NT2/D1 (cell line): ENCODE measurements at regions not wholly inside any gene's neighbourhood (a gene's known extent, or its start where the extent isn't known, plus 50 kb on each side); places are given as distances from the start of the nearest gene placed in this dataset.
"Not testable (repeated sequence)": the region's sequence is repeated elsewhere in the genome, so short reads cannot be mapped to it uniquely, and the experiment has no call there.

ENCODE experiments used
- DNase-seq: peaks from one replicate; pipeline ENCODE4 v3.0.0-alpha.2; 2011; ENCODE audit warnings: low read depth, low spot score
- H3K27me3 ChIP-seq: 2 replicates; pipeline ENCODE4 v1.6.0; 2011; ENCODE audit warnings: mild to moderate bottlenecking; ENCODE audit not compliant: insufficient read length, insufficient read depth
- H3K36me3 ChIP-seq: 2 replicates; pipeline ENCODE4 v1.6.1; 2011; ENCODE audit warnings: mild to moderate bottlenecking, low read length, mixed read lengths; ENCODE audit not compliant: insufficient read depth, insufficient read length
- H3K4me1 ChIP-seq: 2 replicates; pipeline ENCODE4 v1.5.1; 2011; ENCODE audit not compliant: insufficient read depth, insufficient read length
- H3K4me3 ChIP-seq: 2 replicates; pipeline ENCODE4 v1.5.1; 2011; ENCODE audit warnings: low read depth; ENCODE audit not compliant: insufficient read length
- H3K9ac ChIP-seq: 2 replicates; pipeline ENCODE4 v1.6.0; 2011; ENCODE audit warnings: low read depth; ENCODE audit not compliant: insufficient read length
- H3K9me3 ChIP-seq: 2 replicates; pipeline ENCODE4 v1.5.1; 2011; ENCODE audit warnings: mild to moderate bottlenecking, low read length; ENCODE audit not compliant: insufficient read depth
- SUZ12 ChIP-seq: IDR thresholded peaks from 2 replicates; pipeline ENCODE4 v1.6.1; 2011; ENCODE audit not compliant: insufficient read length, insufficient read depth; ENCODE audit errors: extremely low read depth
- YY1 ChIP-seq: IDR thresholded peaks from 2 replicates; pipeline ENCODE4 v1.6.1; 2011; ENCODE audit not compliant: insufficient read length, insufficient read depth
- ZNF274 ChIP-seq: IDR thresholded peaks from 2 replicates; pipeline ENCODE4 v1.6.1; 2011; ENCODE audit warnings: mild to moderate bottlenecking, low read depth, low read length

DNA sequence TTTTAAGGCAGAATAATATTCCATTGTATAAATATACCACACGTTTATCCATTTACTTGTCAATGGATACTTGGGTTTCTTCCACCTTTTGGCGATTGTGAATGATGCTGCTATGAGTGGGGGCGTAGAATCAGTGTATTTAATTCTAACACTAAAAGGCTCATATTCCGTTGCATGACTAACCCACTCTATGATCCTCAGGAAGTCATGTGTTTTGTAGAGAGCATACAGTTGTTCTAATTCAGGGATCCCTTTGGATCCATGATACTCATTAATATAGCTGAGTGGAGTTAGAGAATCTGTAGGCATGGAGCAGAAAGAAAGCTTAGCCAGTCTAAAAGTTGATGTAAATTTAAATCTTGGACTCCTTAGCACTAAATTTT, 74.2 kb upstream of the TMEM170B start:
- DNase-seq: no peak
- no peaks in the 10 kb centered on the region for H3K4me1 ChIP-seq
- no peak for TF ChIP-seq SUZ12
- no peak for TF ChIP-seq YY1
- no peak for TF ChIP-seq ZNF274
- no peaks in the 10 kb centered on the region for H3K27me3 ChIP-seq
- no peak overlapping the region for H3K9ac ChIP-seq
- H3K36me3 ChIP-seq: no peaks in the 10 kb centered on the region
- H3K9me3 ChIP-seq: no peaks in the 10 kb centered on the region
- no peak overlapping the region for H3K4me3 ChIP-seq

DNA sequence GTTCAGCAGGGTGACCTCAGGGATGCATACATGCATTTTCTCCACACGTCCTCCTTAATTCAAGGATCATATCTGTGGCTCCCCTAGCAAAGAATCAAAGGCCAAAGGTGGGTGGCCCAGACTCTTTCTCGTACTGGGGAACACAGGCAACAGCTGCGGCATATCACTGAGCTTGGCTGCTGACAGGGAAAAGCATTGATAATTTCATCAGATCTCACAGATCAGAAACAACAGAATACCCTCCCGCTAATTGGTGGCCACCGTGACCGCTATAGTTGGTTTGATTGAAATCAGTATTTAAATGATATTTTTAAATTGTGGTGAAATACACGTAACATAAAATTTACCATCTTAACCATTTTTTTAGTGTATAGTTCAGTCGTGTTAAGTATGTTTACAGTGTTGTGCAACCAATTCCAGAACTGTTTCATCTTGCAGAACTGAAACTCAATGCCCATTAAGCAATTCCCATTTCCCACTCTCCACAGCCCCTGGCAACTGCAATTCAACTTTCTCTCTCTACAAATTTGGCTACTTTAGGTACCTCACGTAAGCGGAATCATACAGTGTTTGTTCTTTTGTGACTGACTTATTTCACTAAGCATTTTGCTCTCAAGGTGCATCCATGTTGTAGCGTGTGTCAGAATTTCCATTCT, 74.7 kb upstream of the TMEM170B start:
- no peak overlapping the region for H3K9ac ChIP-seq
- H3K4me1 ChIP-seq: no peaks in the 10 kb centered on the region
- H3K27me3 ChIP-seq: no peaks in the 10 kb centered on the region
- DNase-seq: no peak
- no peak overlapping the region for H3K4me3 ChIP-seq
- no peaks in the 10 kb centered on the region for H3K36me3 ChIP-seq
- no peaks in the 10 kb centered on the region for H3K9me3 ChIP-seq
- TF ChIP-seq ZNF274: no peak
- no peak for TF ChIP-seq SUZ12
- no peak for TF ChIP-seq YY1

DNA sequence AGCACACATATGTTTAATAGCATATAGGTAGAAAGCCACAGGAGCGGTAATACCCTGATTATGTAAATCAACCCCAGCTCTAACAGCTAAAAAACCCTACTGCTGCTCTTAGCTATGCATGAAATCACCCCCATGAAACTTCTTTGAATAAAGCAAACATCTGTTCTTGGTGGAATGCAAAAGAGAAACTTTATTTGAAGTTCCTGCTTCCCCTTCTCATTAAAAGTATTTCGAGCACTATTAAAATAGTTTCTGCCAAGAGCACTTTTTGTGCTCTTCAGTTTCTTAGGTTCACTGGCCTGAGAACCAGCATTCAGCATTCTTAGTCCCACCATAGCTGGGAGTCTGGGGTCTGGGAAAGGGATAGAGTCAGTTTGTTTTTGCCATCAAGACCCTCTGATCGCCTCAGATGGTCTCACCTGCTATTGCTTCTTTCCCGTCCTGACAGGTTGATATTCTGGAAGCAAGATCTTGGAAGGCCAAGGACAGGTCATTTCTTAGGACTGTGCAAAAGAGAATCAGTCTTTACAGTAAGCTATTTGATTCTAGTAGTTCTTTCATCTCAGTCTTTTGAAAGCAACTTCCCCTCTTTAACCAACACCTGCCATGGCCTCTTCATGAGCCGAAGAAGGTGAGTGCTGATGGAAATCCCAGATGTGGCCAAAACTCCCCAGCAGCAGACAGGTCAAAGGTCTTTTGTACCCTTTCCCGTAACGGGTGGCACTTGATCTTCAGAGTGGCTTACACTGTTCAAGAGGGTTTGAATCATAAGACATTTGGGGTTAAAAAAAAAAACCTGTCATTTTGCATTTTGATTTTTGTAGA, 76.5 kb upstream of the TMEM170B start:
- Histone ChIP-seq H3K4me1 (no peaks in the 10 kb centered on the region), H3K9ac (no peak overlapping the region), H3K4me3 (no peak overlapping the region), H3K9me3 (no peaks in the 10 kb centered on the region), H3K27me3 (no peaks in the 10 kb centered on the region), H3K36me3 (no peaks in the 10 kb centered on the region)
- DNase-seq: no peak
- TF ChIP-seq YY1 (no peak), ZNF274 (no peak), SUZ12 (no peak)

DNA sequence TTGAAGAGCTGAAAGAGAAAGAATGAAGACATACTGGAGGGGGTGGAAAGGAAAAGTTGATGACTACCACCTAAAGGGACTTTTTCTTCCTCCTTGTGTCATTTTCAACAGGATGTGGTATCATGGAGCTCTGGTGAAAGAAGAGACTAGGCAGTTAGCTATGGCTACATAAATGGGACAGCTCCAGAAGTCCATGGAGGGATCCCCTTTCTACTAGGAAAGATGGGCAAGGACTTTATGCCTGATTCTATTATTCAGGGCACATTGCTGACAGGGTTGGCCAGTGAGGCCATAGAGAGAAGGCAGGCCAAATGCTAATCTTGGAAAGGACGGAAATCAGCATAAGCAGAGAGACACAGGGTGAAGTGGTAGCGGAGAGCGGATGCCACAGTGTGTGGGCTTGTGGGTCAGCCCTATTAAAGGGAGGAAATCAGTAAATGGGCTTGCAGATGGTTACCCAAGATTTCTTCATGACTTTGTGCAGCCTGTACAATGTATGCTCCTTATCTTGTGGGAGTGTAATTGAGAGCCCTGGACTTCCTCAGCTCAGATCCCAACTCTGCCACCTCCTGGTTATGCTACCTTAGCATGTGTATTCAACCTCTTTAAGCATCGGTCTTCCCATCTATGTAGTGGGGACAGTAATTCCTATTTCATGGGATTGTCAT, 77.4 kb upstream of the TMEM170B start:
- Histone ChIP-seq H3K9ac (no peak overlapping the region), H3K36me3 (no peaks in the 10 kb centered on the region), H3K4me3 (no peak overlapping the region), H3K27me3 (no peaks in the 10 kb centered on the region), H3K9me3 (no peaks in the 10 kb centered on the region), H3K4me1 (no peaks in the 10 kb centered on the region)
- DNase-seq: no peak
- no peak for TF ChIP-seq SUZ12
- TF ChIP-seq YY1: no peak
- TF ChIP-seq ZNF274: no peak

DNA sequence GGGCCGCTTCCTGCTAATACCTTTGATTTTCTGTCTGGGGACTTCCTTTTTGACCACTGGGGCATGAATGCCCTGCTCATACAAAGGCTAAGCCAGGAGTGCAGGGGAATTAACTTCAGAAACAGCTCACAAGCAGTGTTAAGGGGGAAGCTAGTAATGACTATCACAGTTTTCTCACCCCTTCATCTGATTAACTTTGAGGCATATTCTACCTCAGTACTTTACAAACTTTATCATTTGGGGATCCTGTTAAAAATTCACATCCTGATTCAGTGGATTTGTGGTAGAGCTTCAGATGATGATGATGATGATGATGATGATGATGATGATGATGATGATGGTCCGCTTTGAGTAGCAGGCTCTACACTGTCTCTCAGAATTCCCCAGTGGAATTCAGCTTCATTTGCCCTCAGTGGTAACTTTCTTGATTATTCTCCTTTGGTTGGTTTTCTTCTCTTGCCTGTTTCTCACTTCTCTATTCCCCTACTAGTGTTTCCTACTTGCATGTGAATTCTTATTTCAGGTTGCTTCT, 78.4 kb upstream of the TMEM170B start:
- Histone ChIP-seq H3K27me3 (no peaks in the 10 kb centered on the region), H3K4me3 (no peak overlapping the region), H3K4me1 (no peaks in the 10 kb centered on the region), H3K9ac (no peak overlapping the region), H3K9me3 (no peaks in the 10 kb centered on the region), H3K36me3 (no peaks in the 10 kb centered on the region)
- DNase-seq: no peak
- TF ChIP-seq ZNF274: no peak
- TF ChIP-seq SUZ12: no peak
- TF ChIP-seq YY1: no peak

DNA sequence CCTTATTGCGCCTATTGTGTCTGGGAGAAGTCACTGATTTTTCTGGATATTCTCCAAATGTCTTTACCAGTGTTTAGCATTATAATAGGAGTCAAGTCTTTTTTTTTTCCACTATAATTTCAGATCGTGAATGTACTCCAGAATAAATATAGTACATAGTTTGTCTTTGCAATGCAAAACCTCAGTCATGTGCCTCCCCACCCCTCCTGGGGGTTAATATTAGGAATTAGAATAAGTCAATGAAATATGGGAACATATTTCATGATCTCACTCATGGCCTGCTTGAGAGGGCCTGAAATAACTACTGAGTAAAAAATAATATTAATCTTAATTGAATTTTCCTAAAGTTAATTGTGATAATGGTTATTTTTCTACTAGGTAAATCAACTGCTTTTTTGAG, 79.0 kb upstream of the TMEM170B start:
- H3K4me3 ChIP-seq: no peak overlapping the region
- no peak for DNase-seq
- no peaks in the 10 kb centered on the region for H3K9me3 ChIP-seq
- no peak for TF ChIP-seq YY1
- no peak for TF ChIP-seq SUZ12
- no peak for TF ChIP-seq ZNF274
- H3K4me1 ChIP-seq: no peaks in the 10 kb centered on the region
- no peak overlapping the region for H3K9ac ChIP-seq
- H3K27me3 ChIP-seq: no peaks in the 10 kb centered on the region
- no peaks in the 10 kb centered on the region for H3K36me3 ChIP-seq

DNA sequence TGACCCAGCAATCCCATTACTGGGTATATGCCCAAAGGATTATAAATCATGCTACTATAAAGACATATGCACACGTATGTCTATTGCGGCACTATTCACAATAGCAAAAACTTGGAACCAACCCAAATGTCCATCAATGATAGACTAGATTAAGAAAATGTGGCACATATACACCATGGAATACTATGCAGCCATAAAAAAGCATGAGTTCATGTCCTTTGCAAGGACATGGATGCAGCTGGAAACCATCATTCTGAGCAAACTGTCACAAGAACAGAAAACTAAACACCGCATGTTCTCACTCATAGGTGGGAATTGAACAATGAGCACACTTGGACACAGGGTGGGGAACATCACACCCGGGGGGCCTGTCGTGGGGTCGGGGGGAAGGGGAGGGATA, 80.1 kb upstream of the TMEM170B start:
- H3K4me1 ChIP-seq, H3K9ac ChIP-seq, DNase-seq, H3K27me3 ChIP-seq, H3K4me3 ChIP-seq, H3K36me3 ChIP-seq, H3K9me3 ChIP-seq: not testable (repeated sequence)

DNA sequence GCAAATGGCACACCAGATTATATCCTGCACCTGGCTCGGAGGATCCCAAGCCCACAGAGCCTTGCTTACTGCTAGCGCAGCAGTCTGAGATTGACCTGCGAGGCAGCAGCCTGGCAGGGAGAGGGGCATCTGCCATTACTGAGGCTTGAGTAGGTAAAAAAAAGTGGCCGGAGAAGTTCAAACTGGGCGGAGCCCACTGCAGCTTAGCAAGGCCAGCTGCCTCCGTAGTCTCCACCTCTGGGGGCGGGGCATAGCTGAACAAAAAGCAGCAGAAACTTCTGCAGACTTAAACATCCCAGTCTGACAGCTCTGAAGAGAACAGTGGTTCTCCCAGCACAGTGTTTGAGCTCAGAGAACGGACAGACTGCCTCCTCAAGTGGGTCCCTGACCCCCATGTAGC, 85.4 kb upstream of the TMEM170B start:
- not testable (repeated sequence) for DNase-seq, H3K9me3 ChIP-seq, H3K27me3 ChIP-seq, H3K36me3 ChIP-seq, H3K4me1 ChIP-seq, H3K4me3 ChIP-seq, H3K9ac ChIP-seq
